ENCODE measurements at regions not wholly inside any gene's neighbourhood (a gene's known extent, or its start where the extent isn't known, plus 50 kb on each side); places are given as distances from the start of the nearest gene placed in this dataset.
"Not testable (repeated sequence)": the region's sequence is repeated elsewhere in the genome, so short reads cannot be mapped to it uniquely, and the experiment has no call there.

GRCh38 chr12:68425998-68426397 is 93.8 kb upstream of the MDM1 start:
- no peak for DNase-seq (ENCODE audit: low read depth)

- no peak for DNase-seq (ENCODE audit: low read depth)
Measured at GRCh38 chr12:68428211-68428610, 96.0 kb upstream of the MDM1 start.

GRCh38 chr12:68428724-68429501 is 96.8 kb upstream of the MDM1 start:
- DNase-seq (ENCODE audit: low read depth), result no peak

GRCh38 chr12:68429696-68430095 is 97.5 kb upstream of the MDM1 start:
- DNase-seq (ENCODE audit: low read depth), result no peak

- DNase-seq (ENCODE audit: low read depth), result no peak
Measured at GRCh38 chr12:68431786-68432185, 99.6 kb upstream of the MDM1 start.

GRCh38 chr12:68432622-68433021 is 100.5 kb upstream of the MDM1 start:
- no peak for DNase-seq (ENCODE audit: low read depth)

GRCh38 chr12:68434391-68435298 is 102.5 kb upstream of the MDM1 start:
- DNase-seq (ENCODE audit: low read depth), result no peak

- DNase-seq (ENCODE audit: low read depth), result no peak
Measured at GRCh38 chr12:68435299-68435637, 103.1 kb upstream of the MDM1 start.

GRCh38 chr12:68435816-68436215 is 103.7 kb upstream of the MDM1 start:
- DNase-seq (ENCODE audit: low read depth), result no peak

- no peak for DNase-seq (ENCODE audit: low read depth)
Measured at GRCh38 chr12:68438601-68439000, 106.4 kb upstream of the MDM1 start.

GRCh38 chr12:68439368-68440045 is 107.3 kb upstream of the MDM1 start:
- no peak for DNase-seq (ENCODE audit: low read depth)

GRCh38 chr12:68440068-68440581 is 108.0 kb upstream of the MDM1 start:
- DNase-seq (ENCODE audit: low read depth), result no peak

GRCh38 chr12:68441167-68441566 is 109.0 kb upstream of the MDM1 start:
- DNase-seq (ENCODE audit: low read depth), result no peak

- DNase-seq (ENCODE audit: low read depth), result not testable (repeated sequence)
Measured at GRCh38 chr12:68442353-68442972, 110.3 kb upstream of the MDM1 start.

GRCh38 chr12:68443695-68444094 is 111.5 kb upstream of the MDM1 start:
- DNase-seq (ENCODE audit: low read depth), result not testable (repeated sequence)

GRCh38 chr12:68445824-68446223 is 113.7 kb upstream of the MDM1 start:
- no peak for DNase-seq (ENCODE audit: low read depth)

GRCh38 chr12:68446384-68446783 is 114.2 kb upstream of the MDM1 start:
- no peak for DNase-seq (ENCODE audit: low read depth)

- DNase-seq (ENCODE audit: low read depth), result no peak
Measured at GRCh38 chr12:68446901-68447796, 115.0 kb upstream of the MDM1 start.

- DNase-seq (ENCODE audit: low read depth), result no peak
Measured at GRCh38 chr12:68447797-68448260, 115.7 kb upstream of the MDM1 start.

GRCh38 chr12:68449196-68449595 is 117.0 kb upstream of the MDM1 start:
- no peak for DNase-seq (ENCODE audit: low read depth)

GRCh38 chr12:68450947-68451260 is 118.7 kb upstream of the MDM1 start:
- DNase-seq (ENCODE audit: low read depth), result no peak
